HG03575 (cell line): ENCODE measurements at regions not wholly inside any gene's neighbourhood (a gene's known extent, or its start where the extent isn't known, plus 50 kb on each side); places are given as distances from the start of the nearest gene placed in this dataset.
"Not testable (repeated sequence)": the region's sequence is repeated elsewhere in the genome, so short reads cannot be mapped to it uniquely, and the experiment has no call there.

Source experiments
- ATAC-seq: cut with Tn5 transposase; IDR thresholded peaks from one replicate; pipeline ENCODE4 v1.9.1; 2021; ENCODE audit not compliant: unreplicated experiment, insufficient number of reproducible peaks, low FRiP score; ENCODE audit errors: extremely low read depth

DNA sequence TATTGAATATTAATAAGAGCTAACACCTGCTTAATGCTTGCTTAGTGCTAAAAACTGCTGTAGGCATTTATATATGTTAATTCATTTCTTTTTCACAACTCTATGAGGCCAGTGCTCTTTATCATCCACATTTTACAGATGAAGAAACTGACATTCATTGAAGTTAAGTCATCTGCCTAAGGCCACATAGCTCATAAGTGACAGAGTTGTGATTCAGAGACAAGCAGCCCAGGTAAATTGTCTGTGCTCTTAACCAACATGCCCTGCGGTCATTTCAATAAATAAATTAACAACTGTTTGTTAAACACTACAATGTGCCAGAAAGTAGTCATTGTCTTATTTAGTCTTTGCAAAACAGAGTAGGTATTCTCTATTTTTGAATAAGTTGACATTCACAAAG, 1354.4 kb upstream of the C9orf72 start:
- no peak for ATAC-seq

GRCh38 chr9:28929433-28929832, 1356.2 kb upstream of the C9orf72 start:
- no peak for ATAC-seq

- no peak for ATAC-seq
Observed at GRCh38 chr9:28930766-28931165, 1357.5 kb upstream of the C9orf72 start.

- no peak for ATAC-seq
Observed at GRCh38 chr9:28934111-28934510, 1360.8 kb upstream of the C9orf72 start.

- no peak for ATAC-seq
Observed at GRCh38 chr9:28938981-28939380, 1365.7 kb upstream of the C9orf72 start.

GRCh38 chr9:28941856-28942255, 1368.6 kb upstream of the C9orf72 start:
- no peak for ATAC-seq

DNA sequence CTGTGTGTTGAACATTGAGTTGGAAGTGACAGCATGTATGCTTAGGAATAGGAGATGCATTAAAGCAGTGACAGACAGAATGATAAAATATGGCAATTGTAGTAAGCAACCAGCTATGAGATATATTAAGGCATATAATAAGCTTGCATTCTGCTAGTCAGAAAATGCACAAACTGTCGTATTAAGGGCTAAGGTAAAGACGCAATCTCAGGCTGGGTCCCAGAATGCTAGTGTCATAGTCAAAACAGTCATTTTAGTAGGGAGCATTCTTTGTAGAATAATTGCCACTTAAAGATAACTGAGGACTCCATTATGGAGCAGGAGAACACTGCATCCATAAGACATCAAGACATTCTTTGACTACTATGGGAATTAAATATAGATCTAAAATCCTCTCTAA, 1369.7 kb upstream of the C9orf72 start:
- ATAC-seq: no peak

DNA sequence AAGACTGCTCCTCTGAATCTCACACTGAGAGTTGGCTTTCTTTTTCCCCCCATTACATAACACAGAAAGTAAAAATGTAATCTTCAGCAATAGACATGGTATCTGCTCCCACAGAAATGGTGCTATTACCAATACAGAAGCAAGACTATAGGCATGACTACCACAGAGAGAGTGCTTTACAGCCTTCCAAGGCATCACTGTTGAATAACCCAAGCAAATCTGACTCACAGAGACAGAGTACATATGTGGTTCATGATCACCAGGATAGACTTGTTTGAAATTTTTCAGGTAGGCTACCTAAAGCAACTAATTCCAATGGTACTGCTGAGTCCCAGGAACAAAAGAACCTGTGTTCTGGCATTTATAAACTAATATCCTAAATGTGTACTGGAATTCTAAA, 1373.4 kb upstream of the C9orf72 start:
- no peak for ATAC-seq

- ATAC-seq: no peak
Observed at GRCh38 chr9:28951945-28952344, 1378.7 kb upstream of the C9orf72 start.

DNA sequence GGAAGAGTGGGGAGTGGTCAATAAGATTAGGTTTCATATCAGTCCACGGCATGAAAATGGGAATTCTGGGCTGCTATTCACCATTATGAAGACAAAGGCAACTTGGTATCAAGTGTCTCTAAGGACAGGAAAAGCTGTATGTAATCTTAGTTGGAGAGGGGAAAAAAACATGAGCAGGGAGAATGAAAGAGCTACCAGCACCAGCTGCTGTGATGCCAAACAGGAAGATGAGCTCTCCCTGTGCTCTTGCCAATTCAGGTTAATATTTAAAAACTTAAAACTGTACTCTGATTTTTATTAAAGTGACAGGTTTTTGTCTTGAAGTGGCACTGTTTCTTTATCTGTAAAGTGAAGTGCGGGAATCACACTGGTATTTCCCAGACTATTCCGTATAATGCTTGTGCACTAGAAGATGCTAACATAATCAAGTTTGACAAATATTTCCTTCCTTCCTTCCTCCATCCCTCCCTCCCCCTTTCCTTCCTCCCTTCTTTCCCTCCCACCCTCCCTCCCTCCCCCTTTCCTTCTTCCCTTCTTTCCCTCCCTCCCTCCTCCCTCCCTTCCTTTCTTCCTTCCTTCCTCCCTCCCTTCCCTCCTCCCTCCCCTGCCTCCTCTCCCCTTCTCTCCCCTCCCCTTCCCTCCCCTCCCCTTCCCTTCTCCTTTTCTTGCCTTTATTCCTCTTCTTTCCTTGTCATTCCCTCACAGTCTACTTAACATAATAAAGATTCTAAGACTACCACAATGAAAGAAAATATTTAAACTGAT, 1383.0 kb upstream of the C9orf72 start:
- ATAC-seq: no peak

DNA sequence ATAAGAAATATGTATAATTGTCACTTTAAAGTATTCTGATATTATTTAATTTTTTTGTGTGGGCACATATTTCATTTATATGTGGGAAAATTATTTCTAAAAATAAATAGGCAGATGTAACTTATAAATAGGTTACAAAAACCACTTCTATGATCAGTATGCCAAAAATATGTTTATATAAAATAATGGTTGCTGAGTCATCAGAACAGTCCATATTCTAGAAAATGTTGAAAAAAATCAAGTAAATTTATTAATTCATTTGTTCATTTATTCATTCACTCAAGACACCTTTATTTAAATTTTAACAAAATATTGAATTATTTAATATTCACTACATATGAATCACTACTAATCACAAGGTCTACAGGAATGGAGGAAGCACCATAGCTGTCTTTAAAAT, 1387.3 kb upstream of the C9orf72 start:
- ATAC-seq: no peak

DNA sequence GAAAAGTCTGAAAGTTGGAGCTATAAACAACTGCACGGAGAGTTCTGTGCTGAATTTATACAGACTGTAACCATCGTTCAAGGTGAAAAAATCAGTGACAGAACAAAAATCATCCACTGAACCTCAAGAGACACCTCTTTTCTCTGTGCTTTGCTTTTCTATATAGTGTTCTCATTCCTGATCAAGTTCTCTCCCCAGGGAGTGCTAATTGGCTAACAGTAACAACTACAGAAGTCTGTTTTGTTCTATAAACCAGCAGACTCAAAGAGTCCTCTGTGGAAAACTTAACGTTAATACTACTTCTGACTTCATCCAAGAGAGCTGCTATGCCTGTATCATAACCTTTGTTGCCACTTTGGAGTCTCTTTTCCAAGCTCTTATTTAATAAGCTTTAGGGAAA, 1388.3 kb upstream of the C9orf72 start:
- no peak for ATAC-seq

- ATAC-seq: no peak
Observed at GRCh38 chr9:28967226-28967625, 1393.9 kb upstream of the C9orf72 start.

- no peak for ATAC-seq
Observed at GRCh38 chr9:28970241-28970654, 1397.0 kb upstream of the C9orf72 start.

GRCh38 chr9:28971881-28972280, 1398.6 kb upstream of the C9orf72 start:
- no peak for ATAC-seq

GRCh38 chr9:28976250-28976649, 1403.0 kb upstream of the C9orf72 start:
- ATAC-seq: no peak

- no peak for ATAC-seq
Observed at GRCh38 chr9:28976684-28977083, 1403.4 kb upstream of the C9orf72 start.

- ATAC-seq: no peak
Observed at GRCh38 chr9:28981129-28981528, 1407.8 kb upstream of the C9orf72 start.

DNA sequence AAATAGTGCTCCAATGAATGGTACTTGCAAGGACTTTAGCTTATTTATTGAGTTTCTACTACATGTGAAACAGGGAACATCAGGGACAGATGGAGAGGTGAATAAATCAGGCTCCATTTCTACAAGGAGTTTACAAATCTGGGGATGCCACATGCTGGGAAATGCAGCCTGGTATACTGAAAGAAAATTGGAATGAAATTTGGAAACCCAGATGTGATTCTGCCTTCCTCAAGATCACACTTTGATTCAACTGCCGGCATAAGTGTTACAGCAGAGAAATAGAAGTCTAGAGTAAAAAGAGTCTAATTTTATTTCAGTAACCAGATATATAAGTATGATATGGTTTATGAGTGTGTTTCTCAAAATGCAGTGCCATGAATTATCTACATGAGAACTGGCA, 1408.4 kb upstream of the C9orf72 start:
- ATAC-seq: no peak

DNA sequence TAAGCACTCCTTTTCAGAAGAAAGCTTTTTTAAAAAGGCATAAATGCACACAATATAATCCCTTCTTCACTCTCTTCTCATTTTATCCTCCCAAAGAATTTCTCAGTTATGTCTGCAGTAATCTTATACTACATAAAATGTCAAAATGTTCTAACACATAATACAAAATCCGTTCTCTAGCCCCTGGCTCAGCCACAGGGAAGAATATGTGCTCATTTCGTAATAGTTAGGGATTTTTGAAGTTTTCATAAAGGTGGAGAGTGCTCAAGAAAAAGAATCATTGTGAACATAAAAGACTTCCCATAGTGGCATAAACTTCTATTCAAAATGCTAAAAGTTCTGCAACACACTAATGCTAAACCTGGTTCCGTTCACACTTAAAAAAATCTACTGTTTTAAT, 1410.7 kb upstream of the C9orf72 start:
- no peak for ATAC-seq

DNA sequence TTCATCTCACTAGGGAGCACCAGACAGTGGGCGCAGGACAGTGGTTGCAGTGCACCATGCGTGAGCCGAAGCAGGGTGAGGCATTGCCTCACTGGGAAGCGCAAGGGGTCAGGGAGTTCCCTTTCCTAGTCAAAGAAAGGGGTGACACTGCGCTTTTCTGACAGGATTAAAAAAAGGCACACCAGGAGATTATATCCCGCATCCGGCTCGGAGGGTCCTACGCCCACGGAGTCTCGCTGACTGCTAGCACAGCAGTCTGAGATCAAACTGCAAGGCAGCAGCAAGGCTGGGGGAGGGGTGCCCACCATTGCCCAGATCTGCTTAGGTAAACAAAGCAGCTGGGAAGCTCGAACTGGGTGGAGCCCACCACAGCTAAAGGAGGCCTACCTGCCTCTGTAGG, 1416.7 kb upstream of the C9orf72 start:
- not testable (repeated sequence) for ATAC-seq
